HG03108 (cell line): ENCODE measurements at regions not wholly inside any gene's neighbourhood (a gene's known extent, or its start where the extent isn't known, plus 50 kb on each side); places are given as distances from the start of the nearest gene placed in this dataset.

Experiments
- ATAC-seq: cut with Tn5 transposase; IDR thresholded peaks from one replicate; pipeline ENCODE4 v1.9.1; 2021; ENCODE audit warnings: moderate library complexity; ENCODE audit not compliant: unreplicated experiment

- ATAC-seq: no peak
These were observed 296.7 kb upstream of the DPH6 start for GRCh38 chr15:35842631-35843030.

- ATAC-seq: no peak
These were observed 297.5 kb upstream of the DPH6 start for GRCh38 chr15:35843498-35843897.

- no peak for ATAC-seq
These were observed 304.3 kb upstream of the DPH6 start for GRCh38 chr15:35850284-35850683.

- ATAC-seq: no peak
These were observed 305.5 kb upstream of the DPH6 start for GRCh38 chr15:35851491-35851890.

GRCh38 chr15:35852818-35853624 lies 307.1 kb upstream of the DPH6 start:
- no peak for ATAC-seq

GRCh38 chr15:35854316-35854715 lies 308.4 kb upstream of the DPH6 start:
- no peak for ATAC-seq

- no peak for ATAC-seq
These were observed 311.7 kb upstream of the DPH6 start for GRCh38 chr15:35857567-35858226.

GRCh38 chr15:35858707-35859106 lies 312.7 kb upstream of the DPH6 start:
- ATAC-seq: no peak

- ATAC-seq: no peak
These were observed 317.7 kb upstream of the DPH6 start for GRCh38 chr15:35863655-35864054.

- no peak for ATAC-seq
These were observed 321.4 kb upstream of the DPH6 start for GRCh38 chr15:35867356-35867755.

- no peak for ATAC-seq
These were observed 325.3 kb upstream of the DPH6 start for GRCh38 chr15:35871282-35871681.

- ATAC-seq: no peak
These were observed 325.8 kb upstream of the DPH6 start for GRCh38 chr15:35871812-35872211.

GRCh38 chr15:35872577-35872976 lies 326.6 kb upstream of the DPH6 start:
- no peak for ATAC-seq

GRCh38 chr15:35874260-35874905 lies 328.4 kb upstream of the DPH6 start:
- no peak for ATAC-seq

GRCh38 chr15:35876762-35877161 lies 330.8 kb upstream of the DPH6 start:
- no peak for ATAC-seq

- no peak for ATAC-seq
These were observed 334.9 kb upstream of the DPH6 start for GRCh38 chr15:35880896-35881295.

GRCh38 chr15:35885870-35886269 lies 339.9 kb upstream of the DPH6 start:
- no peak for ATAC-seq

- ATAC-seq: no peak
These were observed 340.8 kb upstream of the DPH6 start for GRCh38 chr15:35886765-35887164.

- no peak for ATAC-seq
These were observed 342.9 kb upstream of the DPH6 start for GRCh38 chr15:35888815-35889214.

- ATAC-seq: no peak
These were observed 361.5 kb upstream of the DPH6 start for GRCh38 chr15:35907511-35907910.

GRCh38 chr15:35909414-35909813 lies 363.4 kb upstream of the DPH6 start:
- no peak for ATAC-seq

- ATAC-seq: no peak
These were observed 364.3 kb upstream of the DPH6 start for GRCh38 chr15:35910227-35910626.
